Mucosa of gallbladder (tissue), 1 donor: ENCODE measurements at regions not wholly inside any gene's neighbourhood (a gene's known extent, or its start where the extent isn't known, plus 50 kb on each side); places are given as distances from the start of the nearest gene placed in this dataset.
"Not testable (repeated sequence)": the region's sequence is repeated elsewhere in the genome, so short reads cannot be mapped to it uniquely, and the experiment has no call there.

Source experiments
- DNase-seq: peaks from one replicate; pipeline ENCODE4 v3.0.0-alpha.2; 2020; ENCODE audit warnings: low spot score
- donor health status: DM: no; HTN: no; CAD: no.

DNA sequence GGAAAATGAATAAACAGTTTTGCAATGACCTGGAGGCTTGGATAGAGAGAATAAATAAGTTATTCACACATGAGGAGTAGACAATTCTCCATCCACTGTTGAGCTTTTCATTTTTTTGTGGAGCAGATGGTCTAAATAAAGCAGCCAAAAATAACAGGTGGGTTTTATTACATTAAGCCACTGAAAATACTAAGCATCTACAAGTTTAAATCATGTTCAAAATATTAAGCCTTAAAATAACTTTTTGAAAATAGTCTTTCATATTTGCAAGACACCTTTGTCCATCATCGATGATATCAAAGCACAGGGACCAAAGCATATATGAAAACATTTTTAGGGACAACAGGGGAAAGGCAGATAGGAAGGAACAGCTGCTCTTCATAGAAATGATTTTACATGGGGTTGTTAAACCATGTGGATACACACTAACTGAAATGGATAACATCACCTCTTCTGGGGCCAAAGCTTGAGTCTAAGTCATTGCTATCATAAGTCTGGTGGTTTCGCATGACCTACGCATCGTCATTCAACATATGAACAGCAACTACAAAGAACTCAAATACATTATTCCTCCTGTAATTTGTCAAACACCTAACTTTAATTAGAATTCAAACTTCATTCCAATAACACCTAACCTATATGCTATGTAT, 197.6 kb upstream of the CHST9 start:
- no peak for DNase-seq

GRCh38 chr18:27378431-27379095, 193.5 kb upstream of the CHST9 start:
- DNase-seq: peak; percentile 28

DNA sequence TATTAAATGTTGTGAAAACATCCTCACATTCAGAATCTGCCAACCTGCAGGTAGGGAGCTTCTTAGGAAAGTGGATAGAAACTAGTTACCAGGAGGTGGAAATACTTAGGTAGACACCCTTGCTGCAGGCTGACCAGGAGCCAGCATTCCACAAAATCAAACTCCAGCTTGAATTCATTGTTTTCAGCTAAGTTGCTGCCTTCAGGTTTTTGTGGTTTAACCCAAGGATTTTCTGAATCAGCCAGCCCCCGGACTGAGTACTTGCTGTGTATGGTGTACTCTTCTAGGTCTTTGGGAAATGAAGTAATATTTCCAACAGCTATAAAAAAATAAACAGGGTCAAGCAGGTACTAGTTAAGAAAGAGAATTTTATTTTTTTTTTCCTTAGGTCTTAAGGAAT, 192.1 kb upstream of the CHST9 start:
- DNase-seq: no peak

DNA sequence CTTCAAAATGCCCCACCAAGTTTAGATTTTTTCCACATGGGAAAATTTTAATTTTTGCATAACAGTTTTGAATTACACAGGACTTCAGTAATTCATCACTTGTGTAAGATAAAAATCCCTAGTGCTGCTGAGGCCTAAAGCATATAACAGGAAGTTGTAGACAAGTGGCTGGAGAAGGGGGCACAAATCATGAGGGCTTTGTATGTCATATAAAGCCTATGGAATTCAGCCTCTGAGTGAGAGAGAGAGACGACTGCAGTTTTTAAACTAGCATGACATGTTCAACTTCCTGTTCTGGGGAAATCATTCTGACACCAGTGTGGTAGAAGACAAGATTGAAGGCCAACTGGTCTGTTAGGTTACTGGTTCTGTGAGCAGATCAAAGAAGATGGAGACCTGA, 187.3 kb upstream of the CHST9 start:
- no peak for DNase-seq

DNA sequence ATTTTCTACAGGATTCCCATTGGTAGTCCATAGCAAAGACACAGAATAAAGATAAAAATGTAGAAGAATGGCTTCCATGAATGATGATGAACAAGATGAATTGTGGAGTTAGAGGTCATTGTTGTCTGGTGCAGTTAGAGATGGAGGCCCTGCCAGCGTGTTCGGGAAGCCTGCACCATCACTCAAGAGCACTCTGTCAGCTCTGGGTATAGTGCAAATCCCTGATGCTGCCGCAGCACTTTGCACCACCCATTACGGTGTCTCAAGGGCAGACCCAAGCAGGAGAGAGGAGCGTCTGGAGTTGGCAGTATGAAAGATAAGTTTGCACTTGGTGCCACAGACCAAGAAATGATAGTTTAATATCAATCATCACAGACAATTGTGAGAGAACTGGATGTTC, 181.6 kb upstream of the CHST9 start:
- DNase-seq: no peak

DNA sequence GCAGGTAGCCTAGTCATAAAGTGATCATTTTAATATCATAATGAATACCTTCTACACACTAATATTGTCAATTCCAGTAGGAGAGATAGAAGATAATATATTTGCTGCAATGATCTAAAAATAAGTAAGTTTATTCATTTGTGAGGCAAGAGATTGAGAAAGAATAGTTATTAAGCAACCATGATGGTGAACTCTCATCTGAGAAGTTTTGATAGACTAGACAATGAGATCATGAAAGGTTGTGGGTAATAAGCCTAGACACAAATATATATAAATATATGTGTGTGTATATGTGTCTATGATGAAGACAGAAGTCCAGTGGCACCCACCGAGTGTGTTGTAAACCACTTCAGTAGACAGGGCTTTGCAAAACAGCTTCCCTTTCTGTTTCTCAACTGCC, 181.0 kb upstream of the CHST9 start:
- no peak for DNase-seq

GRCh38 chr18:27363872-27364271, 178.8 kb upstream of the CHST9 start:
- DNase-seq: no peak

- DNase-seq: no peak
These were observed 176.4 kb upstream of the CHST9 start for GRCh38 chr18:27361477-27361876.

- DNase-seq: no peak
These were observed 170.2 kb upstream of the CHST9 start for GRCh38 chr18:27355308-27355707.

GRCh38 chr18:27353273-27353672, 168.2 kb upstream of the CHST9 start:
- DNase-seq: no peak

- no peak for DNase-seq
These were observed 164.3 kb upstream of the CHST9 start for GRCh38 chr18:27349284-27349882.

- no peak for DNase-seq
These were observed 146.5 kb upstream of the CHST9 start for GRCh38 chr18:27331606-27332005.

DNA sequence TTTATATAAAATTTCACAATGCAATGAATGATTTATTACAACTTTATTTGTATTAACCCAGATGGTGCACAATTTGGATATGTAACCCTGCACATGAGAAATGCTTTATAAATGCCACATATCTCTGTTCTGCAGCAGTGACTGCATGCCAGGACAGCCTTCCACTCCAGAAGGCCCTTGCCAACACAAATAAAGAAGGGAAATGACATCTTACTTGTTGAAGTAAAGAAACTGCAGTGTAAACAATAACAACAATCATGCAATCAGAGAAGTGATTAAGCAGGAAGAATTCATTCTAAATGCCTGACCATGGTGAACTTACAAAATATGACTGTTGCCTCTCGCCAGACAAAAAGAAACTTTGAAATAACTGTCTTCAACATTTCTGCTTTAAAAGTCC, 129.9 kb upstream of the CHST9 start:
- DNase-seq: no peak

- no peak for DNase-seq
These were observed 128.6 kb upstream of the CHST9 start for GRCh38 chr18:27313678-27314077.

GRCh38 chr18:27312853-27313252, 127.7 kb upstream of the CHST9 start:
- DNase-seq: no peak

DNA sequence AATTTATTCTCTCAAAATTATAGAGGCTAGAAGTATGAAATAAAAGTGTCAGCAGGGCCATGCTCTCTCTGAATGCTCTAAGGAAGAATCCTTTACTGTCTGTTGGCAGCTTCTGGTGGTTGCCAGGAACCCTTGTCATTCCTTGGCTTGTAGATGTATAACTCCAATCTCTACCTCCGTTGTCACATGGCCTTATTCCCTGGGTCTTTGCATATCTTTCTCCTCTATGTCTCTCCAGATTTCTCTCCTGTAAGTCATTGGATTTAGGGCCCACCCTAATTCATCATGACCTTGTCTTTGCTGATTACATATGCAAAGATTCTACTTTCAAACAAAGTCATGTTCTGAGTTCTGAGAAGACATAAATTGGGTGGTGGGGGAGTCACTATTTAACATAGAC, 127.0 kb upstream of the CHST9 start:
- no peak for DNase-seq

- no peak for DNase-seq
These were observed 126.0 kb upstream of the CHST9 start for GRCh38 chr18:27311114-27311513.

DNA sequence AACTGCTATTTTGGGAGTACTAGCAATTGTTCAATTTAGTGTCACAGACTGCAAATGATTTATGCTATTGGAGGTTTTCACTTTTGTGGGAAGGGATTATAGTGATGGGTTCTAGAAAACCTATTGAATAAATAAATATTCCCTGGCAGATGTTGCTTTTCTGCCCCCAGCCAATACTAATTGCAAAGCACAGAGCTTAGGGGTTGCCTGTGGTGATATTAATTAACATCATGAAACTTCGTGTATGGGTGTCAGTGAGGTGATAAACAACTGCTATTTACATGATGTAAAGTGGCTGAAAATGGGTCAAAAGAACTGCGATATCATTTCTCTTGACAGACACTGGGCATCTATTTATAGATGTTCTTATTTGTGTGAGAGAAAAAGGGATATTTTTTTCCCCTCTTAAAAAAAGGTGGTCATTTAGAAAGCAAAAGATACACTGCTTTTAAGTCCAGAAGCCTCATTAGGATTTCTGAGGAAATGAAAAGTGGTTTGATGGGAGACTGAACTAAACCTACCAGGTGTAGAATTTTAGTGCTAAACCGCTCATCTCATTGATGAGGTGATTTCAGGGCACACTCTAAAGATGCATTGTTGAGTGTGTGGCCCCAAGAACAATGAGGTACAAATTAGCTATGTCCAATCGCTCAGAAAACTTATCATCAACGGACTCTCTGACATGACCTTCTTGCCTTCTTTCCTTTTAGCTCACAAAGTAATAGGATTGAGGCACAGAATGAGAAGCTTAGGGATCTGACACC, 116.7 kb upstream of the CHST9 start:
- no peak for DNase-seq

- DNase-seq: no peak
These were observed 113.2 kb upstream of the CHST9 start for GRCh38 chr18:27298214-27298804.

DNA sequence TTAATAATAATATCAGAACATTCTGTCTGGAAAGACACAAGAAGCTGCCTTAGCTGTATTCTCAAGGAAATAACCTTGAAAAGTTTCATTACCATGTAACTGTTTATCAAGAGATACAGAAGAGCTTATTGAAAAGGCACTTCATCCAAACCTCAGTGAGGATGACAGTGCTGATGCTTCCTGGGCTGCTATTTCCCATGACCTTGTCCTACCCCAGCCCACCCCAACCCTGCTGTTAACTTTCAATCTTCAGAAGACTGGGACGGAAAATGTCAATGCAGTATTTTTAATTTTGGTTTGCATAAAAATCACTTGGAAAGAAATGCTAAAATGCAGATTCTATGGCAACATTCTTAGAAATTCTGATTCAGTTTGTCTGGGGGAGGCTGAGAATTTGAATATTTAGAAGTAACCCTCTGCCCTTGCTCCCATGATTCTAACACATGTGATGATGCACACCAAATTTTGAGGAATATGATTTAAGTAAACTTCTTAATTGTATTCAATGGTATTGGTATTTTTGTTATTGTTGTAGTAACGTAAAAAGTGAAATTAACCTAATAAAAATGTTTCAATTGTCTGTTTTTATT, 101.0 kb upstream of the CHST9 start:
- DNase-seq: not testable (repeated sequence)

- DNase-seq: no peak
These were observed 93.0 kb upstream of the CHST9 start for GRCh38 chr18:27278131-27278530.

GRCh38 chr18:27277554-27277953, 92.4 kb upstream of the CHST9 start:
- no peak for DNase-seq
